Neural progenitor cell (in vitro differentiated cells): ENCODE measurements at regions not wholly inside any gene's neighbourhood (a gene's known extent, or its start where the extent isn't known, plus 50 kb on each side); places are given as distances from the start of the nearest gene placed in this dataset.

Source experiments
- EZH2phosphoT487 ChIP-seq: fragments of 200-600 bp; sonication (generic); IDR thresholded peaks from 2 replicates; pipeline ENCODE4 v1.6.1; 2017; ENCODE audit warnings: antibody characterized with exemption
- TF ChIP-seq, protein P1 (sequence below): fragments of 200-600 bp; sonication (generic); IDR thresholded peaks from 2 replicates; pipeline ENCODE4 v1.5.1; 2017; ENCODE audit warnings: antibody characterized with exemption, mild to moderate bottlenecking

DNA sequence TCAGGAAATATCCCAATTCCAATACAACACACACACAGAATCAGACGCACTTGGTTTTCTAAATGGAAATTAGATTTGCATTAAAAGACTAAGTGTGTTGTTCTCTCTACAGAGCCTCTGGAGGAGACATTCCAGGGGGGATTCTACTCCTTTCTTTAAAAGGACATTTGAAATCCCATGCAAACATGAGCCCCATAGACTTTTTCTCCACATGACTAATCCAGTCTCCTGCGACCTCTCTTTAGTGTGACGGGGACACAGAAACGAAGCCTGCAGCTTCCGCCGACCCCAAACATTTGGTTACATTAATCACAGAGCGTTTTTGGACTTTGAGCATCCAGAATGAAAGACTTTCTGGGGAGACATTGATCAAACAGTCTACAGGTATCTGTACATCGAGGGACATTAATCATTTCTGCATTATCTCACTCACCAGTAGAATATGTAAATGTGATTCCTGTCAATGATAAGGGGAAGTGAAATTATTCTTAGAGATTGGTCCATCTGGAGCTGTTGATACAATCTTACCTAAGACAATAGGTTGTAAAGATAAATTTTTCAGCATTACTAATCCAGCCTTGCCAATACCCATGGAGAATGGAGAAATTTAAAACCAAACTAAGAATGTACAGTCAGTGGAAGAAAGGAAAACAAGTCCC lies 103.4 kb upstream of the IRX3 start:
- TF ChIP-seq, protein P1, sequence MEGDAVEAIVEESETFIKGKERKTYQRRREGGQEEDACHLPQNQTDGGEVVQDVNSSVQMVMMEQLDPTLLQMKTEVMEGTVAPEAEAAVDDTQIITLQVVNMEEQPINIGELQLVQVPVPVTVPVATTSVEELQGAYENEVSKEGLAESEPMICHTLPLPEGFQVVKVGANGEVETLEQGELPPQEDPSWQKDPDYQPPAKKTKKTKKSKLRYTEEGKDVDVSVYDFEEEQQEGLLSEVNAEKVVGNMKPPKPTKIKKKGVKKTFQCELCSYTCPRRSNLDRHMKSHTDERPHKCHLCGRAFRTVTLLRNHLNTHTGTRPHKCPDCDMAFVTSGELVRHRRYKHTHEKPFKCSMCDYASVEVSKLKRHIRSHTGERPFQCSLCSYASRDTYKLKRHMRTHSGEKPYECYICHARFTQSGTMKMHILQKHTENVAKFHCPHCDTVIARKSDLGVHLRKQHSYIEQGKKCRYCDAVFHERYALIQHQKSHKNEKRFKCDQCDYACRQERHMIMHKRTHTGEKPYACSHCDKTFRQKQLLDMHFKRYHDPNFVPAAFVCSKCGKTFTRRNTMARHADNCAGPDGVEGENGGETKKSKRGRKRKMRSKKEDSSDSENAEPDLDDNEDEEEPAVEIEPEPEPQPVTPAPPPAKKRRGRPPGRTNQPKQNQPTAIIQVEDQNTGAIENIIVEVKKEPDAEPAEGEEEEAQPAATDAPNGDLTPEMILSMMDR: no peak
- no peak for TF ChIP-seq EZH2phosphoT487
